ENCODE measurements at regions not wholly inside any gene's neighbourhood (a gene's known extent, or its start where the extent isn't known, plus 50 kb on each side); places are given as distances from the start of the nearest gene placed in this dataset.
"Not testable (repeated sequence)": the region's sequence is repeated elsewhere in the genome, so short reads cannot be mapped to it uniquely, and the experiment has no call there.

DNA sequence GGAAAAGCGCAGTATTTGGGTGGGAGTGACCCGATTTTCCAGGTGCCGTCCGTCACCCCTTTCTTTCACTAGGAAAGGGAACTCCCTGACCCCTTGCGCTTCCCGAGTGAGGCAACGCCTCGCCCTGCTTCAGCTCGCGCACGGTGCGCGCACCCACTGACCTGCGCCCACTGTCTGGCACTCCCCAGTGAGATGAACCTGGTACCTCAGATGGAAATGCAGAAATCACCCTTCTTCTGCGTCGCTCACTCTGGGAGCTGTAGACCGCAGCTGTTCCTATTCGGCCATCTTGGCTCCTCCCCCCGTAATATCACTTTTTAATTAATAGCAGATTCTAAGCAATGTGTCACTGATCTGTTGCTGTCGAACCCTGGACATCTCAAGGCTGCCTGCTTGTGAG, 294.9 kb downstream of the MYCN start:
- DNase-seq = not testable (repeated sequence)

DNA sequence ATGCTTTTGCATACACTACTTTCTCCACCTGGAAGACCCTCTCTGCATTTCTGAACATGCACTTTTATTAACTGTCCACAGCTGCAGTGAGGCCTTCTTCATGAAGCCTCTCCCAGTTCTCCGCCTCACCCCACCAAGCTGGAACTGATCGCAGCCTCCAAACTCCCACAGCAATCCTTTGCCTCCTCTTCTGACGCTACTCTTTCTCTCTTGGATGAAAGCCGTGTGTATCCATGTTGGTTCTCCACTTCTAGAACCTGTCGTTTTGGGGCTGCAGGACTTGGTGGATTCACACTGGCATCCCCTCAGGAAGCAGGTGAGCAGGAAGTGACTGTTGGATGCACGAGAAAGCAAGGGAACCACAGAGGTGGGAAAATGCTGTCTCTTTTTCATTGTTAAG, 288.6 kb downstream of the MYCN start:
- no peak for DNase-seq

- DNase-seq = no peak
These were observed 288.1 kb downstream of the MYCN start for GRCh38 chr2:16228471-16228870.

DNA sequence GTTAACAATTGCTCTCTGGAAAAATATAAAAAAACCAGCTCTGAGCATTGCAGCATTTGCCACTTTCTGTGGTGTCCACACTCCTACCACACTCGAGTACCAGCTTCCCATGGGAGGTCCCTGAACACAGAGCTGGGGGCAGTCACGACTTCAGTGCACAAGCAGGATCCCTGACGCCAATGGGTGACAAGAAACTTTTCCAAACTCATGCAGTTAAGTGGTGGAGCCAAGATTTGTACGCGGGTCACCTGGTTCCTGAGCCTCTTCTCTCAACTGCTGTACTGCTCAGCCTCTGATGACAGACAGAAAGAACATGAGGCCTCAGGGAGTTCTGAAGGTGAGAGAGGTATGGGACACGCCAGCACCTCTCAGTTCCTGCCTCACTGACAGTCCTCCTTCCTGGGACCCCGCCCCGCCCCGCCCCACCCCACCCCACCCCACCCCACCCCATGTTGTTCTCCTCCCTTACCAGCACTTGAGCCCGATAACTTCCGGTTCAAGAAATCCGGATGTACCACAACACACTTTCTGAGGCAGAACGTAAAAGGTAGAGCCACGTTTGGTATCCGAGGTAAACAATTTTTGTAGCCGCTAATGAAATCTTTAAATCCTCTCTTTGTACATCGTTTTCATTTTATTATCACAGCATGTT, 287.6 kb downstream of the MYCN start:
- DNase-seq = no peak

DNA sequence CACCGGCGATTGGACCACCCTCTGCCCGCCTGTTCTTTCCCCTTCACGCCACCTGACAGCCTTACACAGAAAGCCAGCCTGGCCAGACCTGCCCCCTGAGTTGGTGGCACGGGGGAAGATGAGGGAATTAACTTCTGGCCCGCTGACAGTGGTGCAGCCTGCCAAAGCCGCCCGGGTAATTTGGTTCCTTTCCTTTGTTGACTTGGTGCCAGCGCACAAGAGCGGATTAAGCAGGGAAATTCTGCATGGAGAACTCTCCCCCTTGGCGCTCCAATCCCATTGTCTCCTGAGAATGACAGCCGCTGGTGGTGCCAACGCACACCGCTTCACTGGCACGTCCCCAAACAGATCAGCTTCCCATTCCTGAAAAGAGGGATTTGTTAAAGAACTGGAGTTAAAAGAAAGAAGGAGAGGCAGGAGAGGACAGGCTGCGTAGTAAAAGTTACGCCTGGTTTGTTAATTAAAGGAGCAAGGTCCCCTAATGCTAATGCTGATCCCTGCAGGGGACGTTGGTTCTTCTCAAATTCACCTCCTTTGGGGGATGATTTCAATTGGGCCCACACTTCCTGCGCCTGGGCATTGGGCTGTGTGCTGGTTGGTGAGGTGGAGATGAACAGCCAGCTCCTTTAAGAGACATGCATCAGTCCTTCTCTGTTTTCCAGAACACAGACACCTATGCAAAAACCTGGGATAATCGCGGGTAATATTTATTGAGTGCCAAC, 286.8 kb downstream of the MYCN start:
- peak; percentile 31 for DNase-seq

DNA sequence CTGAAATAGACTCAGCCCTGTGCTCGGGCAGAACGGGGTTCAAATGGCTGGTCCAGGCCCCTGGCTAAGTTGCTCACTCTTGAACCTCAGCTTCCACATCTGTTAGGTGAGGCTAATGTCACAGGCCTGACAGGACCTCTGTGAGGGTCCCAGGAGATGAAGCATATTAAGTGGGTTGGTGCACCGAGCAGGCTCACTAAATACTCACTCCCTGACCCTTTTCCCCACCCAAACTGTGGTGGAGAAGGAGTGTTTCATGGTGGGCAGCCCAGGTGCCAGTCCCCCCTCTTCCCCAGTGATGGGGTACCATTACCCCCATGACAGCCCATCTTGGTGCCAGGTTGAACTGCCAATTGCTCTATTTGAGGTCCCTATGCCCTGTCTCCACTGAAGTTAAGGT, 286.0 kb downstream of the MYCN start:
- no peak for DNase-seq

DNA sequence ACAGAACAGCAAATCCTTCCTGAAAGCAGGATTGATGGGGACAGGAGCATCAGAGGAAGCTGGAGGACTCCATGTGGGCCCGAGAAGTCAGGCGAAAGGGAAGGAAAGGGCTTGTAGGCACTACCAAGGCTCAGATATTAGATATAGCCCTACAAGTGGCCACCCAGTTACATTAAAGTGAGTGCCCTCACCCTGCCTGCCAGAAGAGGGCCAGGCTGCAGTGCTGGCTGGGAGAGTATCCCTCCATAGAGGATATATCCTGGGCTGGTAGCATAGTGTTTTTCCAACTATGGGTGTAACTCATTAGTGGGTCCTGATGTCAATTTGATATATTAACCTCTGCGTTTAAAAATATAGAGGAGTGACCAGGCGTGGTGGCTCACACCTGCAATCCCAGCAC, 285.2 kb downstream of the MYCN start:
- DNase-seq = no peak

DNA sequence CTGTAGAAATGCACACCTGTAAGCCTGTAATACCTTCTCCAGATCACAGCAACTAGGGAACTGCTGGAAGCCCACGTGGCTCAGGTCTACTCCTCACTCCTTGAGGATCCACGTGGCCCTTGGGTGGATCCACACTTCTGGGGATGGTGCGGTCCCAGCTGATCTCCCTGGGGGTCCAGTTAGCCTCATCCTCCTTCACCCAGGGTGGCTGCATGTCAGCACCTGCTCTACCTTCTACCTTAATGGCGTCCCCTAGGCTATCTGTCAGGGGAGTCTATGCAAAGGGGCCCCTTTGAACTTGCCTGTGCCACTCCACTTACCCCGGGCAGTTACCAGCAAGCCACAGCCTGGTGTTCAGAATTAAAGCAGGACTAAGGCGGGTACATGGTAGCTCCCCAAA, 284.7 kb downstream of the MYCN start:
- no peak for DNase-seq

- DNase-seq = no peak
These were observed 284.1 kb downstream of the MYCN start for GRCh38 chr2:16224298-16225045.

GRCh38 chr2:16223841-16224177, 283.5 kb downstream of the MYCN start:
- no peak for DNase-seq

DNA sequence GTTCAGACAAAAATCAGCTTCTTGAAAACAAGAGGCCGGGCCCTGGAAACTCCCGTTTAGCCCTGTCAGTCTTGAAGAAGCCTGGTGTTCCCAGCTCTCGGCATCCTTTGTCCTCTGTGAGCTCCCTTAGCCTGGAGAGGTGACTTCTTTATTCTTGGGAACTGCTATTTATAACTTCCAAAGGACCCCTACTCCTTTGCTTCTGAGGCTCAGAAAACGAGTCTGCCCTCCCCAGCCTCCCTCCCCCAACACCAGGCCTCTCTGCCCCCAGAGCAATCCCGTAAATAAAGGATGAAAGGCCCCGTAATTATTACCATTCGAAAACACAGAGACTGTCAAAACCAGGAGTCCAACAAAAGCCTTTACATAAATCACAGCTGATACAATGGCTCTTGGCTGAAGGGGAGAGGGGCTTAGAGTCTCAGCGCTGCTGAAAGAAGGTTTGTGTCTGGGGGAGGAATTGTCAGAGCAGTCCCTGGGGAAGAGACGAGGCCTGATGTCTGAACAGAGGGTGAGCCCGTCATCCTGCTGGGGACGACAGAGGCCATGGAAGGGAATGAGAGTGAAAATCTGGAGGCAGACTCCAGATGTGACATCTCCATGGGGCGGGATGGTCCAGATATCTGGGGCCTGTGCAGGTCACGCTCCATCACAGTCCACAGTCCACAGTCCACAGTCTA, 283.0 kb downstream of the MYCN start:
- no peak for DNase-seq

DNA sequence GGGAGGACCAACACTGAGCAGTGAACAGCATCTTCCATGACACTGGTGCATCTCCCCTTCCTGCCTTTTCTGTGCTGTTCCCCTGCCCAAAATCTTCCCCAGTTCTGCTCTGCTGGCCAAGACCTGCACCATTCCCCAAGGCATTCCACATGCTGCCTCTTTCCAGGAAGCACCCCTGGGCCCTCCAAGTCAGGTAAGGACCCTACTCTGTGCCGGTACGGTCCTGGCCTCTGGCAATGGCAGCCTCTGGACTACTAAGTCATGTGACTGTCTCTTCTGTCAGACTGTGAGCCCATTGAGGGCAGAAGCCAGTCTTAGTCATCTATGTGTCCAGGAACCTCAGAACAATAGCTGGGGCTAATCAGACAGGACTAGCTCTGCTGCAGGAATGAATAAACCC, 282.0 kb downstream of the MYCN start:
- no peak for DNase-seq

- no peak for DNase-seq
These were observed 281.2 kb downstream of the MYCN start for GRCh38 chr2:16221461-16222010.

- DNase-seq = no peak
These were observed 279.1 kb downstream of the MYCN start for GRCh38 chr2:16219292-16219975.

- no peak for DNase-seq
These were observed 278.3 kb downstream of the MYCN start for GRCh38 chr2:16218625-16219024.

DNA sequence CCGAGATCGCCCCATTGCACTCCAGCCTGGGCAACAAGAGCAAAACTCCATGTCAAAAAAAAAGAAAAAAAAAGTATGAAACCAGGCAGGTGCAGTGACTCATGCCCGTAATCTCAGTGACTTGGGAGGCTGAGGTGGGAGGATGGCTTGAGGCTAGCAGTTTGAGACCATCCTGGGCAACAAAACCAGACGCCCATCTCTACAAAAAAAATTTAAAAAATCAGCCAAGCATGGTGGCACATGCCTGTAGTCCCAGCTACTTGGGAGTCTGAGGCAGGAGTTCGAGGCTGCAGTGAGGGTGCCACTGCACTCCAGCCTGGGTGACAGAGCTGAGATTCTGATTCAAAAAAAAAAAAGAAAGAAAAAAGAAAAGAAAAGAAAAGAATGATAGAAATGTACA, 277.8 kb downstream of the MYCN start:
- DNase-seq = no peak

DNA sequence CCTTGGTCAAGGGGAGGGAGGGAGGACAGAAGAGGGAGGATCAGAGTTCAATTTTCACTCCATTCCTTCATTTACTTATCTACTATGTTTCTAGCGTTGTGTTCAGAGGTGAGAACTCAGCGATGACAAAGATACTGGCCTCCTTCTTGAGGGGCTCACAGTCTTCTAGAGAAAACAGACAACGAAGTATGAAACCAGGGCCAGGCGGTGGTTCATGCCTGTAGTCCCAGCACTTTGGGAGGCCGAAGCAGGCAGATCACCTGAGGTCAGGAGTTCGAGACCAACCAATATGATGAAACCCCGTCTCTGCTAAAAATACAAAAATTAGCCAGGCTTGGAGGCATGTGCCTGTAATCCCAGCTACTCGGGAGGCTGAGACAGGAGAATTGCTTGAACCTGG, 277.4 kb downstream of the MYCN start:
- not testable (repeated sequence) for DNase-seq

- DNase-seq = no peak
These were observed 276.9 kb downstream of the MYCN start for GRCh38 chr2:16217291-16217690.

- no peak for DNase-seq
These were observed 276.2 kb downstream of the MYCN start for GRCh38 chr2:16216558-16216945.

DNA sequence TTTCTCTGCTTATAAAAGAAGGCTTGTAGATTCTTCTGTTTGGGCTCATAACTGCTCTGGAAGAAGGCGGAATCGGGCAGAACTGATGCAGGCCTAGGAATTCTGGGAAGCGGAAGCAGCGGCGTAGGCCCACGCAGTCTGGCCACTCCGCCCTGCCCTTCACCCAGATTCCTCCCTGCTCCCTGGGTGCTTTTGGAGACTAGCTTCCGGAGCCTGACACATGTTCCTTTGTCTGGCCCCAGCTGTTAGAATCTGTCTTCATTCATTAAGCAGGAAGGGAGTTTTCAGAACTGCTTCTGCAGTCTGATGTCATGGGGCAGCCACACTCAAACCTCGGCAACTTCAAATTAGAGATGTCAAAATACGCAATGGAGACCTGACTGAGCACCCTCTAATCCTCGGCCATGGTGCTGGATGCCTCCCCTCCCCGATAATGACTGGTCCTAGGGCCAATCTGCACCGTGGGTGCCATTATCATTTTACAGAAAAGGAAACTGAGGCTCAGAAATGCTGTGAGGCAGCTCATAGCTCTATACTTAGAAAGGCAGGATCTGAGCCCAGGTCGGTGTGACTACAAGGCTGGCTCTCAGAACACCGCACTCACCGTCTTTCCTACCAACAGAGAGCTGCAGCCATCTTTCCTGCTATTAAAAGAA, 275.7 kb downstream of the MYCN start:
- DNase-seq = no peak

- DNase-seq = no peak
These were observed 274.5 kb downstream of the MYCN start for GRCh38 chr2:16214861-16215260.

DNA sequence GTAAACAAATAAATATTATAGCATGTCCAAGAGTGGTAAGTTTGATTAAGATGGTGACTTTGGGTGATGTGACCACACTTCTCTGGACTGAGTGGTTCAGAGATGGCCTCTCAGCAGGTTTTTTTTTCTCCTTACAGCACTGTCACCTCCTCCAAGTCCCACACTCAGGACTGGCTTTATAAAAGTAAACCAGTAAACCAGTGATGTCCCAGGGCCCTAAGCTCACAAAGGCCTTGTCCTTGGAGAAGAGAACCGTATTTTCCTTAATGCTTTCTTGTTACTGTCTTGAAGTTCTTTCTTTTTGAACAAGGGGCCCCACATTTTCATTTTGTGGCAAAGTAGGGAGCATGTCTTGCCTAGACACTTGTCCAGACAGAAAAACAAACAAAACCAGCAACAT, 274.0 kb downstream of the MYCN start:
- no peak for DNase-seq

All from hindlimb muscle (tissue), 1 donor.